ENCODE measurements at regions not wholly inside any gene's neighbourhood (a gene's known extent, or its start where the extent isn't known, plus 50 kb on each side); places are given as distances from the start of the nearest gene placed in this dataset.
A peak's percentile ranks its signal among the peaks of the same experiment; 100 is the strongest.

DNA sequence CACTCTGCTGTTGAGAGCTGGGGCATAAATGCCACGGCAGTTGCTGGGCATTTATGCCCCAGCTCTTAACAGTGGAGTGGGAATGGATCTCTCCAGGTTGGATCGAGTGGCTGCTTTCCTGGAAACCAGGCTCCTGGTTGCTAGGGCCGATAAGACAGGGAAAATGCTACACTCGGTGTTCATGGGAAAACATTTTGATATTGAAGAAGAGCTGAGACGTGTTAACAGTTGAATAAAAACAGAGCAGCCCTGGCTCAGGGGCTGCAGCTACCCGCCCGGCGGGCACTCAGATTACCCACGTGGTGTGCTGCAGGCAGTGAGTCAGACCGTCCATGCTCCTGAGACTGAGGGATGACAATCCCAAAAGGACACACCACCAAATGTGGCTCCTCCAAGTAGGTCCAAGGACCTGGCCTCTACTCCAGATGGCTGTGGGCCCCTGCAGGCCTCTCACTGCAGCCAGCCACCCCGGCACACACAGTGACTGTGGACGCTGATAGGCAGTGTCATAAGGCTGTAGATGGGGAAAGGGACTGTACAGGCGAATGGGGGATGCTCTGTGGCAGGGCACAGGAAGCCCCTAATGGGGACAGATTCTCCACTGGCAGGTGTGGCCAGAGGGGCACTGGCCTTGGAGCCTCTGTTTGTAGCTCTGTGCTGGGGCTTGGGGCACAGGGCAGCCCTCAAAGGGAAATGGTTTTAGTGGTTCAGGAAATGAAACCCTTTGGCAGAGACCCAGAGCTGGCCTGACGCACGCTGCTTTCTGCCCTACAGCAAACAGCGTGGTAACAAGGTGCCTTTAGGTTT, 237.8 kb downstream of the LY86 start:
- no peak for TF ChIP-seq POLR2A (IDR thresholded peaks at IDR 0.05; ENCODE audit: low read depth, low read length)
- TF ChIP-seq, protein P1, sequence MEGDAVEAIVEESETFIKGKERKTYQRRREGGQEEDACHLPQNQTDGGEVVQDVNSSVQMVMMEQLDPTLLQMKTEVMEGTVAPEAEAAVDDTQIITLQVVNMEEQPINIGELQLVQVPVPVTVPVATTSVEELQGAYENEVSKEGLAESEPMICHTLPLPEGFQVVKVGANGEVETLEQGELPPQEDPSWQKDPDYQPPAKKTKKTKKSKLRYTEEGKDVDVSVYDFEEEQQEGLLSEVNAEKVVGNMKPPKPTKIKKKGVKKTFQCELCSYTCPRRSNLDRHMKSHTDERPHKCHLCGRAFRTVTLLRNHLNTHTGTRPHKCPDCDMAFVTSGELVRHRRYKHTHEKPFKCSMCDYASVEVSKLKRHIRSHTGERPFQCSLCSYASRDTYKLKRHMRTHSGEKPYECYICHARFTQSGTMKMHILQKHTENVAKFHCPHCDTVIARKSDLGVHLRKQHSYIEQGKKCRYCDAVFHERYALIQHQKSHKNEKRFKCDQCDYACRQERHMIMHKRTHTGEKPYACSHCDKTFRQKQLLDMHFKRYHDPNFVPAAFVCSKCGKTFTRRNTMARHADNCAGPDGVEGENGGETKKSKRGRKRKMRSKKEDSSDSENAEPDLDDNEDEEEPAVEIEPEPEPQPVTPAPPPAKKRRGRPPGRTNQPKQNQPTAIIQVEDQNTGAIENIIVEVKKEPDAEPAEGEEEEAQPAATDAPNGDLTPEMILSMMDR (IDR thresholded peaks at IDR 0.05; ENCODE audit: extremely low read depth in 1 of 2, insufficient read depth in 1 of 2, low read depth in 1 of 2, low read length in 2 of 2) = no peak
- peak; percentile 66 for TF ChIP-seq POLR2AphosphoS5 (IDR thresholded peaks at IDR 0.05; ENCODE audit: insufficient read depth, low read depth, low read length)
- peak; percentile 10 for TF ChIP-seq JUN (IDR thresholded peaks at IDR 0.05; ENCODE audit: borderline replicate concordance, insufficient read depth, insufficient read length, low read depth)
- no peak for TF ChIP-seq EZH2 (IDR thresholded peaks at IDR 0.05; ENCODE audit: borderline replicate concordance, low read depth, low read length, severe bottlenecking)
- no peak for TF ChIP-seq MYC (IDR thresholded peaks at IDR 0.05; ENCODE audit: low read depth, low read length)
